ENCODE measurements at regions not wholly inside any gene's neighbourhood (a gene's known extent, or its start where the extent isn't known, plus 50 kb on each side); places are given as distances from the start of the nearest gene placed in this dataset.

DNA sequence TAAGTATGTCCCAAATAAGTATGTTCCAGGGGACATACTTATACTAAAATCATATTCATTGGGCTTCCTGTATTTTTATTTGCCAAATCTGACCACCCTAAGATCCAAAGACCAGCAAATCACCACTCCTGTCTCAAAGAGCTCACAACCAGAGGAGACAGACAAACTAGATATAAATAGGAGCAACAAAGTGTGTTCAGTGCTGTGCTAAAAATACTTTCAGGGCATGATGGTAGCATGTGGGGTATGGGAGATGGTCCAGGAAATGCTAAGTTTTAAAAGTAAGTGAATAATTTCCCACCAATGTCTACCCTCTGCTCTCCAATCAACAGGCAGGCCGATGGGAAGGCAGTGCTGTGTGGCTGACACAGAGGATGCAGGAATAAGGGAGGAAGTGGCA lies 87.1 kb downstream of the C1QL2 start (continued):
- TF ChIP-seq, protein P1, sequence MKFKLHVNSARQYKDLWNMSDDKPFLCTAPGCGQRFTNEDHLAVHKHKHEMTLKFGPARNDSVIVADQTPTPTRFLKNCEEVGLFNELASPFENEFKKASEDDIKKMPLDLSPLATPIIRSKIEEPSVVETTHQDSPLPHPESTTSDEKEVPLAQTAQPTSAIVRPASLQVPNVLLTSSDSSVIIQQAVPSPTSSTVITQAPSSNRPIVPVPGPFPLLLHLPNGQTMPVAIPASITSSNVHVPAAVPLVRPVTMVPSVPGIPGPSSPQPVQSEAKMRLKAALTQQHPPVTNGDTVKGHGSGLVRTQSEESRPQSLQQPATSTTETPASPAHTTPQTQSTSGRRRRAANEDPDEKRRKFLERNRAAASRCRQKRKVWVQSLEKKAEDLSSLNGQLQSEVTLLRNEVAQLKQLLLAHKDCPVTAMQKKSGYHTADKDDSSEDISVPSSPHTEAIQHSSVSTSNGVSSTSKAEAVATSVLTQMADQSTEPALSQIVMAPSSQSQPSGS (CRISPR knock-in tag; IDR thresholded peaks at IDR 0.05; ENCODE audit: borderline replicate concordance, low read depth): no peak
- TF ChIP-seq HMGXB4 (CRISPR knock-in tag; IDR thresholded peaks at IDR 0.05): no peak
- no peak for TF ChIP-seq SOX15 (CRISPR knock-in tag; IDR thresholded peaks at IDR 0.05)
- TF ChIP-seq ZBTB21 (CRISPR knock-in tag; IDR thresholded peaks at IDR 0.05; ENCODE audit: borderline replicate concordance): no peak
- no peak for TF ChIP-seq STAT6 (CRISPR knock-in tag; conservative IDR thresholded peaks at IDR 0.05; ENCODE audit: low read depth)
- TF ChIP-seq PRRX2 (CRISPR knock-in tag; IDR thresholded peaks at IDR 0.05): no peak

DNA sequence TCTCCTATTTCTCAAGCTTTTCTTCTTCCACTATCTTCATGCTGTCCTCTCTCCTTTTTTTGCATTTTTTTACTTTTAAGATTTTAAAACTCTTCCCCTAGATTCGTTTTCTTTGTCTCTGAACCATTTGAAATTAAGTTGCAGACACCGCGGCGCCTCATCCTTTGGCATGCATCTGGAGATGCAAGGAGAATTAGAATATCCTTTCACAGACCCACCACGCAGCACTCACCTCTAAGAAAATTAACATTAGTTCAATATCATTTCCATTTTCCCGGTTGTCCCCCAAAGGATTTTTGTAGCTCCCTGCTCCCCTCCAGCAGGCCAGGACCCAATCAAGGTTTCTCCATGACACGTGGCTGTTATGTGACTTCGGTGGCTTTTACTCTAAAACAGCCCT lies 88.8 kb downstream of the C1QL2 start:
- ChIA-PET CTCF (interaction anchor here (0.9 to 1.2 kb wide), 4 partner anchors 20 to 242 kb away, joined by 3 to 5 read pairs (median 4); no protein-coding TSS in a partner anchor), POLR2A (no interaction called here)
- Mint-ChIP-seq H3K27me3 (ENCODE audit: low read depth) (no peaks in the 10 kb centered on the region), H3K27ac (no peak overlapping the region), H3K9me3 (no peaks in the 10 kb centered on the region), H3K4me3 (no peak overlapping the region), H3K4me1 (no peaks in the 10 kb centered on the region; the same call in 1 of the 2 replicates), H3K36me3 (no peaks in the 10 kb centered on the region)
- DNase-seq (ENCODE audit: low spot score) (no peak), ATAC-seq (no peak)
- TF ChIP-seq FOXK1 (CRISPR knock-in tag; IDR thresholded peaks at IDR 0.05) (no peak), ZNF416 (CRISPR knock-in tag; IDR thresholded peaks at IDR 0.05) (no peak), ZSCAN18 (CRISPR knock-in tag; IDR thresholded peaks at IDR 0.05) (no peak)
- TF ChIP-seq, protein P2, sequence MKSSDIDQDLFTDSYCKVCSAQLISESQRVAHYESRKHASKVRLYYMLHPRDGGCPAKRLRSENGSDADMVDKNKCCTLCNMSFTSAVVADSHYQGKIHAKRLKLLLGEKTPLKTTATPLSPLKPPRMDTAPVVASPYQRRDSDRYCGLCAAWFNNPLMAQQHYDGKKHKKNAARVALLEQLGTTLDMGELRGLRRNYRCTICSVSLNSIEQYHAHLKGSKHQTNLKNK (CRISPR knock-in tag; IDR thresholded peaks at IDR 0.05): no peak

GRCh38 chr2:119068154-119068725 lies 90.3 kb downstream of the C1QL2 start:
- no peaks in the 10 kb centered on the region for H3K27me3 Mint-ChIP-seq (ENCODE audit: low read depth)
- no peak overlapping the region for H3K27ac Mint-ChIP-seq
- DNase-seq (ENCODE audit: low spot score) (no peak), ATAC-seq (no peak)
- no peak overlapping the region for H3K4me3 Mint-ChIP-seq
- H3K4me1 Mint-ChIP-seq: no peaks in the 10 kb centered on the region; the same call in 1 of the 2 replicates
- POLR2A ChIA-PET: no interaction called here
- H3K9me3 Mint-ChIP-seq: peaks cover 9% of the 10 kb centered on the region
- no peaks in the 10 kb centered on the region for H3K36me3 Mint-ChIP-seq
- CTCF ChIA-PET: no interaction called here
- no peak for TF ChIP-seq ATF1 (CRISPR knock-in tag; IDR thresholded peaks at IDR 0.05)
- TF ChIP-seq TEAD4 (CRISPR knock-in tag; IDR thresholded peaks at IDR 0.05): no peak
- TF ChIP-seq, protein P3, sequence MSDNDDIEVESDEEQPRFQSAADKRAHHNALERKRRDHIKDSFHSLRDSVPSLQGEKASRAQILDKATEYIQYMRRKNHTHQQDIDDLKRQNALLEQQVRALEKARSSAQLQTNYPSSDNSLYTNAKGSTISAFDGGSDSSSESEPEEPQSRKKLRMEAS (CRISPR knock-in tag; IDR thresholded peaks at IDR 0.05): no peak
- TF ChIP-seq JAZF1 (CRISPR knock-in tag; IDR thresholded peaks at IDR 0.05): no peak
- TF ChIP-seq CREB1 (CRISPR knock-in tag; IDR thresholded peaks at IDR 0.05): no peak
- TF ChIP-seq ZNF317 (CRISPR knock-in tag; IDR thresholded peaks at IDR 0.05; ENCODE audit: borderline replicate concordance, low read depth): no peak
- TF ChIP-seq, protein P4, sequence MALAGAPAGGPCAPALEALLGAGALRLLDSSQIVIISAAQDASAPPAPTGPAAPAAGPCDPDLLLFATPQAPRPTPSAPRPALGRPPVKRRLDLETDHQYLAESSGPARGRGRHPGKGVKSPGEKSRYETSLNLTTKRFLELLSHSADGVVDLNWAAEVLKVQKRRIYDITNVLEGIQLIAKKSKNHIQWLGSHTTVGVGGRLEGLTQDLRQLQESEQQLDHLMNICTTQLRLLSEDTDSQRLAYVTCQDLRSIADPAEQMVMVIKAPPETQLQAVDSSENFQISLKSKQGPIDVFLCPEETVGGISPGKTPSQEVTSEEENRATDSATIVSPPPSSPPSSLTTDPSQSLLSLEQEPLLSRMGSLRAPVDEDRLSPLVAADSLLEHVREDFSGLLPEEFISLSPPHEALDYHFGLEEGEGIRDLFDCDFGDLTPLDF (CRISPR knock-in tag; IDR thresholded peaks at IDR 0.05): no peak
- TF ChIP-seq ZNF219 (CRISPR knock-in tag; IDR thresholded peaks at IDR 0.05; ENCODE audit: borderline replicate concordance): no peak
- no peak for TF ChIP-seq JUN (CRISPR knock-in tag; IDR thresholded peaks at IDR 0.05)
- no peak for TF ChIP-seq NR3C1 (CRISPR knock-in tag; conservative IDR thresholded peaks at IDR 0.05; ENCODE audit: low read depth)
- TF ChIP-seq, protein P2 (CRISPR knock-in tag; IDR thresholded peaks at IDR 0.05): no peak
- TF ChIP-seq CBFB (CRISPR knock-in tag; IDR thresholded peaks at IDR 0.05; ENCODE audit: low read depth): no peak
- no peak for TF ChIP-seq NR2C2 (CRISPR knock-in tag; IDR thresholded peaks at IDR 0.05)
- no peak for TF ChIP-seq ZNF121 (CRISPR knock-in tag; IDR thresholded peaks at IDR 0.05)
- no peak for TF ChIP-seq RORB (CRISPR knock-in tag; IDR thresholded peaks at IDR 0.05)
